Left kidney (tissue), 1 donor: ENCODE measurements at regions not wholly inside any gene's neighbourhood (a gene's known extent, or its start where the extent isn't known, plus 50 kb on each side); places are given as distances from the start of the nearest gene placed in this dataset.

ENCODE experiments used
- DNase-seq: peaks from one replicate; pipeline ENCODE4 v3.0.0-alpha.2; 2013

GRCh38 chr15:98025237-98025636 is 64.7 kb downstream of the ARRDC4 start:
- DNase-seq: no peak

- no peak for DNase-seq
Observed at GRCh38 chr15:98034731-98035130, 74.2 kb downstream of the ARRDC4 start.

GRCh38 chr15:98035134-98035533 is 74.6 kb downstream of the ARRDC4 start:
- no peak for DNase-seq

DNA sequence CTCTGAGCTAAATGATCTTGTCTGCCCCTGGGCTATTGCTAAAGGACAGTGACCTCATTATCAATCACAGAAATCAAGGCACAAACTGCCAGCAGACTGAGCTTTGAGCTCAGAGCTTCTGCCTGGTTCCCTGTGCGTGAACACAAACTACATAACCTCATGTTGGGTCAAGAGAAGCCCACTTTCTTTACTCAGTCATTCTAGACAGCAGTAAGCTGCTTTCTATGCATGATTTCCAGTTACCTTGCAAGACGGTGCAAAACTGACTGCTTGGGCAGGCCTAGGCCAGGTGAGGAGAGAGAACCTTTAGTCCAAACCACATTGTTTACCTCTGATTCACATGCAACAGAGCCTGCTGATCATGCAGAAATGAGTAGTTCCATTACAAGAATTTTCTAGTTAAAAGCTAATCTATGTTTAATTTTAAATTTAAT is 75.1 kb downstream of the ARRDC4 start:
- DNase-seq: no peak

GRCh38 chr15:98039596-98039995 is 79.1 kb downstream of the ARRDC4 start:
- DNase-seq: no peak

DNA sequence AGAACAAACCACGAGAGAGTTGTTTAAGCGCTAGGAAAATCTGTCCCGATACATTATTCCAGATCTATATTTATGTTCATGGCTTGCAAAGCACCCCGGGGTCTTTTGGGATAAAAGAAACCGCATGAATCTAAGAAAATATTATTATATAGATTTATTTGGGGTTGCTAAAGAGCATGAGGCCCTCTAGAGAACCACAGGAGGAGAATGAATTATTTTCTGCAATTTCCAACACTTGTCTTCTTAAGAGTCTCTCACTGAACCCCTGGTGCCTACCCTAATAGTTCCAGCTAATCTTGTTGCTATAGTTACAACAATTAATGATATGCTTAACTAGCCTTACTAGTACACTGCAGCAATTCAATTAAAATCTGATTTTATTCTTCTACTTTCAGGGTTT is 79.6 kb downstream of the ARRDC4 start:
- DNase-seq: no peak

DNA sequence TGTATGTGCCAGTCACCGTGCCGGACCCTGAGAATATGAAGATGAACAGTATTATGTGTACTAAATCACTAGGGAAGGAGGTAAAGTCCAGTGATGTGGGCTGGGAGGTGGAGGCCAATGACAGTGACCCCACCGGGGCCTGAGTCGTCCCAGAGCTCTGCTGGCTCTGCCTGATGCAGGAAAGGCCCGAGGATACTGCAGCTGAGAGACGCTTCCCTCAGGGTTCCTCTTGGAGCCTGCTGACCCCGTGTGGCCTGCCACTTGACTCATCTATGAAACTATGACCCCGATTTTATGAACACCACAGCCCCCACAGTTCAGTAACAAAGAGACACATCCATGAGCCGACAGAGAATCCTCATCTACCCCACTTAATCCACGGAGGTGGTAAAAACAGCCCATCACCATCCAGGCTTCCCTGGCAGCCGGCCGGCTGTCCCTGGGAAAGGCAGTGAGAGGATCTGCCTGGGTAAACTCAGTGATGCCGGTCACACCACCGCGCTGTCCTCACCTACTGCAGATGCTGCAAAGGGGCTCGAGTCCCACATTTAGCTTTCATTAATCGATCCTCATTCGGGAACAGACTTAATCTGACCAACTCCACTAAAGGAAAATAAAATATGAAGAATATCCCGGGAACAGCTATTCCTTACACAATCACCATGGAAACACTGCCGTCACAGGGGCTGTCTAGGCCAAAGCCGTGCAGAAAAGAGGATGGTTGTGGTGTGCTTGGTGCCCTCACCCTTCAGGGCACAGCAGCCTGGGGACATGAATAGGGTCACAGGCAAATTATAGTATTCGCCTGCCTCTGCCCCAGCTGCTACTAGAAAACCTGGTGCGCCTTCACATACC is 82.9 kb downstream of the ARRDC4 start:
- DNase-seq: no peak

DNA sequence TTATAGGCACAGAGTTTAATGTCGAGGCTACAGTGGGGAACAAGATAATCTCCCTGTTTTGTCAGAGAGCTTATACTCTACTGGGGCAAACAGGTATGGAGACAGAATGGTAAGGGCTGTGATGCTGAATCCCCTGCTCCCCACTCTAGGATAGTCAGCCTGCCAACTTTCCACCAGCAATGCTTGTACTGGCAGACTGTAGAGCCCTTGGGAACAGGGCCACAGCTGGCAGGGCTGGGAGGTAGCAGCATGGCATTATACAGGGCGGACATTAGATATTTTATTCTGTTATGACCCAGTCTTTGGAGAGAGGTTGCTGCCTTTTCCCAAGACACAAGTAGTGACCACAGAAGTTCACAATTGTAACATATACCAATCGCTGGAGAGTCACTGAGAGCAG is 91.2 kb downstream of the ARRDC4 start:
- DNase-seq: no peak

DNA sequence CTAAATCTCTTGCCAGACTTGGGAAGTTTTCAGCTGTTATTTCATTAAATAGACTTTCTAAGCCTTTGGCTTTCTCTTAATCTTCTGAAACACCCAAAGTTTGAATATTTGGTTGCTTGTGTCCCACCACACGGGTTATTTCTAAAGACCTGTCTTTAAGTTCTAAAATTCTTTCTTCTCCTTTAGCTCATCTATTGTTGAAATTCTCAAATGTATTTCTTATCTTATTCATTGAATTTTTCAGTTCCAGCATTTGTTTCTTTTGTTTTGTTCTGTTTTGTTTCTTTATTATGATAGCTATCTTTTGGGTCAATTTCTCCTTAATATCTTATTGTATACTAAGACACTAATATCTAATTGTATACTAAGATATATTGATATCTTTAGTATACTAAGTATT is 97.0 kb downstream of the ARRDC4 start:
- no peak for DNase-seq

DNA sequence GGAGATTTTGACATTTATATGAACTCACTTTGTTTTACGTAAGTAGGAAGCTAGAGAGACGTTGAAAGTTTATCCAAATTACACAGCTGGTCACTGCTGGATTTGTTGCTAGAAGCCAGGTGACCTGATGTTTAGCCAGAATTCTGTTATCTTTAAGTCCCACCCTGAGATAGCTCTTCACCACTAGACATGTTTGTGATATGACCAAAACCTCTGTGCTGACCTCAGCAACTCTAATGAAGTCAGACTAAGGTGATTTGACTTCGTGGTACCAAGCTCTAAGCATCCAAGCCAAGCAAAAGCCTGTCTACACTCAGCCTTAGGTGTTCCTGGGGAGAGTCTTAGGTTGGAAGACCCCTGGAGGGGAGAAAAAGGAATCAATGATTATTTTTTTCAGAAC is 102.4 kb downstream of the ARRDC4 start:
- DNase-seq: no peak

DNA sequence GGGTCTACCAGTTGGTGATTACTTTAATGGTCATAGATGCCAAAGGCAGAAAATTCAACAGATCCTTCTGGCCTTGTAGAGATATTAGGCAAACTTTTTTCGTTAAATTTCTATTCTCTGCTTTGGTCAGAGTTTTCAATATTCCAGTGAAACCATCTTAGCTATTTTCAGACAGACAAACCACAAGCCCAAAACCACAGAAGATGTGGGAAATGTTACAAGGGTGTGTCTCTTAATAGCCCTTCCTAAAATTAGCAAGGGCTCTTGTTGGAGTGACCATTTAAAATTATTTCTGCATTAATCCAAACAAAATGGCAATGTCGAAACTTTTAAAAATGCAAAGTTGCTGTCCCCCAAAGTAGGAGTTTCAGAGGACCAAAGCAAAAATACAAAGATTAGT is 102.8 kb downstream of the ARRDC4 start:
- no peak for DNase-seq

GRCh38 chr15:98063871-98064270 is 103.4 kb downstream of the ARRDC4 start:
- no peak for DNase-seq

GRCh38 chr15:98067339-98067738 is 106.8 kb downstream of the ARRDC4 start:
- DNase-seq: no peak

DNA sequence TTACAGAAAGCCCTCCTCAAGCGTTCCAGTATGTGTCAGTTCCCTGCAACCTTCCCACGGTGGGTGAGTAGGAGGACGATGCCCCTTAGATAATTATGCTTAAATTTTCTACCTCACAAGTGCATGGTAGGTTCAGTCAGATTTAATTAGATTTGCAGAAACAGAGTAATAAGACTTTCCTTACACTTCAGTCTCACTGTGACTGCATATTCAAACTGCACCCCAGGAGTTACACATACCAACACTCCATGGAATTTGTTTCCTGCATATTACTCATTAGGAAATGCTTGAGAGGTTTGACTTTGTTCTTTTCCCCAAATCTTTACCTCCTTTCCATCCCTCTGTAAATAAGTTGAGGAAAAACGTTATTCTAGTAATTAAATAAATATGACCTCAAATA is 108.8 kb downstream of the ARRDC4 start:
- no peak for DNase-seq

- no peak for DNase-seq
Observed at GRCh38 chr15:98070137-98070536, 109.6 kb downstream of the ARRDC4 start.

DNA sequence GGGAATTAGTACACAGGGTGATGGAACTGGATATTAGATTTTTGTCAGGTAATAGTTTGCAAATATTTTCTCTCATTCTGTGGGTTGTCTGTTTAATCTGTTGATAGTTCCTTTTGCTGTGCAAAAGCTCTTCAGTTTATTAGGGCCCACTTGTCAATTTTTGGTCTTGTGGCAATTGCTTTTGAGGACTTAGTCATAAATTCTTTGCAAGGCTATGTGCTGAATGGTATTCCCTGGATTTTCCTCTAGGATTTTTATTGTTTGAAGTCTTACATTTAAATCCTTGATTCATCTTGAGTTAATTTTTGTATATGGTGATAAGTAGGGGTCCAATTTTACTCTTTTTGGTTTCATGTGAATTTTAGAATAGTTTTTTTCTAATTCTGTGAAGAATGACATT is 111.3 kb downstream of the ARRDC4 start:
- DNase-seq: no peak

GRCh38 chr15:98075441-98075840 is 114.9 kb downstream of the ARRDC4 start:
- DNase-seq: no peak

GRCh38 chr15:98076021-98076816 is 115.7 kb downstream of the ARRDC4 start:
- no peak for DNase-seq

GRCh38 chr15:98077186-98077585 is 116.7 kb downstream of the ARRDC4 start:
- DNase-seq: no peak

DNA sequence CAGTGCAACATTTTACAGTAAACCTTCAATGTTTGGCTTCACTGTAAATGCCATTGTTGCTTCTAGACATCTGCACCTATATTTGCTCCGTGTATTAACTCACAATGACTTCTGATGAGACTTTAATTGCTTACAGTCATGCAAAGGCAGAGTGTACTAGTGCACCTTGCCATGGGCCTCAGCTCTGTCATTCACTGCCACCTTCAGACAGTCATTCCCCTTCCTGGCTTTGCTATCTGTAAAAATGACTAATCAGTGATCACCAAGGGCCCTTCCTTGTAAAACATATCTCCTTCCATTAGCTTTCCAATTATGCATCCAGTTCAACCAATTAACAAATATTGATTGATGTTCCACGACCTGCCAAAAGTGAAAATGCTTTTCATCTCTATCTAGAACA is 120.3 kb downstream of the ARRDC4 start:
- no peak for DNase-seq

- DNase-seq: no peak
Observed at GRCh38 chr15:98083203-98083910, 122.9 kb downstream of the ARRDC4 start.

GRCh38 chr15:98085003-98085639 is 124.6 kb downstream of the ARRDC4 start:
- peak; percentile 79 for DNase-seq
